Glutamatergic neuron (in vitro differentiated cells): ENCODE measurements at regions not wholly inside any gene's neighbourhood (a gene's known extent, or its start where the extent isn't known, plus 50 kb on each side); places are given as distances from the start of the nearest gene placed in this dataset.
"Not testable (repeated sequence)": the region's sequence is repeated elsewhere in the genome, so short reads cannot be mapped to it uniquely, and the experiment has no call there.

ENCODE experiments used
- DNase-seq: peaks from one replicate; pipeline ENCODE4 v3.0.0; 2022
- H3K27ac Mint-ChIP-seq: one replicate; pipeline ENCODE4 v1.8.0; 2020; ENCODE audit warnings: mild to moderate bottlenecking, mixed read lengths, inconsistent platforms; ENCODE audit not compliant: unreplicated experiment
- H3K27me3 Mint-ChIP-seq: one replicate; pipeline ENCODE4 v1.8.0; 2020; ENCODE audit warnings: mild to moderate bottlenecking, moderate library complexity, mixed read lengths, inconsistent platforms; ENCODE audit not compliant: unreplicated experiment
- H3K36me3 Mint-ChIP-seq: one replicate; pipeline ENCODE4 v1.8.0; 2020; ENCODE audit warnings: mild to moderate bottlenecking, mixed read lengths, inconsistent platforms; ENCODE audit not compliant: unreplicated experiment
- H3K4me1 Mint-ChIP-seq: one replicate; pipeline ENCODE4 v1.8.0; 2020; ENCODE audit warnings: mild to moderate bottlenecking, low read depth, mixed read lengths, inconsistent platforms; ENCODE audit not compliant: unreplicated experiment
- H3K4me3 Mint-ChIP-seq: one replicate; pipeline ENCODE4 v1.8.0; 2020; ENCODE audit warnings: mild to moderate bottlenecking, mixed read lengths, inconsistent platforms; ENCODE audit not compliant: unreplicated experiment
- H3K9me3 Mint-ChIP-seq: one replicate; pipeline ENCODE4 v1.8.0; 2020; ENCODE audit warnings: mild to moderate bottlenecking, moderate library complexity, mixed read lengths, inconsistent platforms; ENCODE audit not compliant: unreplicated experiment
- TF ChIP-seq, protein P1 (sequence below): fragments of 200-600 bp; sonication (generic); IDR thresholded peaks from one replicate; pipeline ENCODE4 v1.5.0; 2021; ENCODE audit not compliant: partially characterized antibody, unreplicated experiment

DNA sequence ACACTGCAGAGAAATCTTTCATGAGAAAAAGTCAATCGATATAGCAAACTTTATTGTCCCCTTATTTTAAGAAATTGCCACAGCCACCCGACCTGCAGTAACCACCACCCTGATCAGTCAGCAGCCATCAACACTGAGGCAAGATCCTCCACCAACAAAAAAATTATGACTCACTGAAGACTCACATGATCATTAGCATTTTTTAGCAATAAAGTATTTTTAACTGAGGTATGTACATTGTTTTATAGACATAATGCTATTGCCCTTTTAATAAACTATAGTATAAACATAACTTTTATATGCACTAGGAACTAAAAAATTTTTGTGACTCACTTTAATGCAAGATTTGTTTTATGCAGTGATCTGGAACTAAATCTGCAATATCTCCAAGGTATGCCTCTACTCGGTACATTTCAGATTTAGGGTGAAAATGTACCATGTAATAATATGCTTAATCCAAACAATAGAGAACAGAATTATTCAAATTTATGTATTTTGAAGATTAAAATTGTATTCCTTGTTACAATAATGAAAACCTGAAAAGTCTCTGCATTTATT, 79.2 kb upstream of the CEP126 start:
- Mint-ChIP-seq H3K36me3 (no peaks in the 10 kb centered on the region), H3K4me1 (no peaks in the 10 kb centered on the region), H3K4me3 (no peak overlapping the region), H3K27me3 (no peaks in the 10 kb centered on the region), H3K27ac (no peak overlapping the region), H3K9me3 (no peaks in the 10 kb centered on the region)
- DNase-seq = no peak
- TF ChIP-seq, protein P1, sequence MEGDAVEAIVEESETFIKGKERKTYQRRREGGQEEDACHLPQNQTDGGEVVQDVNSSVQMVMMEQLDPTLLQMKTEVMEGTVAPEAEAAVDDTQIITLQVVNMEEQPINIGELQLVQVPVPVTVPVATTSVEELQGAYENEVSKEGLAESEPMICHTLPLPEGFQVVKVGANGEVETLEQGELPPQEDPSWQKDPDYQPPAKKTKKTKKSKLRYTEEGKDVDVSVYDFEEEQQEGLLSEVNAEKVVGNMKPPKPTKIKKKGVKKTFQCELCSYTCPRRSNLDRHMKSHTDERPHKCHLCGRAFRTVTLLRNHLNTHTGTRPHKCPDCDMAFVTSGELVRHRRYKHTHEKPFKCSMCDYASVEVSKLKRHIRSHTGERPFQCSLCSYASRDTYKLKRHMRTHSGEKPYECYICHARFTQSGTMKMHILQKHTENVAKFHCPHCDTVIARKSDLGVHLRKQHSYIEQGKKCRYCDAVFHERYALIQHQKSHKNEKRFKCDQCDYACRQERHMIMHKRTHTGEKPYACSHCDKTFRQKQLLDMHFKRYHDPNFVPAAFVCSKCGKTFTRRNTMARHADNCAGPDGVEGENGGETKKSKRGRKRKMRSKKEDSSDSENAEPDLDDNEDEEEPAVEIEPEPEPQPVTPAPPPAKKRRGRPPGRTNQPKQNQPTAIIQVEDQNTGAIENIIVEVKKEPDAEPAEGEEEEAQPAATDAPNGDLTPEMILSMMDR = no peak

DNA sequence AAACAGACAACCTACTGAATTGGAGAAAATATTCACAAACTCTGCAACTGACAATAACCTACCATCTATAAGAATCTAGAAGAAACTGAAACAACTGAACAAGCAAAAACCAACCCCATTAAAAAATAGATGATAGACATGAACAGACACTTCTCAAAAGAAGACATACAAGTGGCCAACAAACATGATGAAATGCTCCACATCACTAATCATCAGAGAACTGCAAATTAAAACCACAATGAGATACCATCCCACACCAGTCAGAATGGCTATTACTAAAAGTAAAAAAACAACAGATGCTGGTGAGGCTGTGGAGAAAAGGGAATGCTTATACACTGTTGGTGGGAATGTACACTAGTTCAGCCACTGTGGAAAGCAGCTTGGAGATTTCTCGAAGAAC, 84.3 kb upstream of the CEP126 start:
- not testable (repeated sequence) for H3K27me3 Mint-ChIP-seq, H3K4me3 Mint-ChIP-seq, H3K36me3 Mint-ChIP-seq, H3K9me3 Mint-ChIP-seq, H3K27ac Mint-ChIP-seq, DNase-seq, H3K4me1 Mint-ChIP-seq

DNA sequence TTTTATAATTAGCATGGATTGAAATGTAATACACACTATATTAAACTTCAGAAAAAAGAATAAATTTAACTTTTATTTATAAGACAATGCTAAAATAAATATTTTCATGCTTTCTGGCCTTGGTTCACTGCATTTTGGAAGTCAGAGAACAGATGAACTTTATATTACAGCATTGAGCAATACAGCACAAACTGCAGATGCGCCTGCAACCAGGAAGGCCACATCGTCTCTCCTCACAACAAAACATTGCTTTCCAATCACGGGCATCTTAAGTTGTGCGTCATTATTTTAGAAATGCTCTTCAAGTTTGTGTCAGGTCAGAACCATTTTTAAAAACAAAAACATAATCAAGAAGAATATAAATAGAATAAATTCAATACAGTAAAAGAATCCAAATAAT, 89.3 kb upstream of the CEP126 start:
- H3K4me3 Mint-ChIP-seq = no peak overlapping the region
- TF ChIP-seq, protein P1 = no peak
- no peak overlapping the region for H3K27ac Mint-ChIP-seq
- no peak for DNase-seq
- no peaks in the 10 kb centered on the region for H3K36me3 Mint-ChIP-seq
- no peaks in the 10 kb centered on the region for H3K9me3 Mint-ChIP-seq
- no peaks in the 10 kb centered on the region for H3K4me1 Mint-ChIP-seq
- no peaks in the 10 kb centered on the region for H3K27me3 Mint-ChIP-seq

DNA sequence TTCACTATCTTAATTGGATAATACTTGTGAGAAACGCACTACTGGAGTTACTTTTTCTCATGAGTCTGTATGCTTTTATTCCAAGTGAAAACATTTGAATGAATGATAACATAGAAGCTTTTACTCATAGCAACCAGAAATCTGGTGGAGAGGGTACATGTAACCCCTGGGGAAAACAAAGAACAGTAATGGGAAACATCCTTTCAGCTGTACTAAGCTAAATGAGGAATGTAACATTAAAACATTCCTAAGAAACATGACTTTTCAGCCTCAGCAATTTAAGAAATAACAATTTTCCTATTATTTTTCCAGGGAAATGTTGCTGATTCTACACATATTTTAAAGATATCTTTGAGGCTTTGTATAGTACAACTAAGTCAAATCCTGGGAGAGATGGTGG, 97.2 kb upstream of the CEP126 start:
- no peaks in the 10 kb centered on the region for H3K27me3 Mint-ChIP-seq
- H3K4me3 Mint-ChIP-seq = no peak overlapping the region
- no peaks in the 10 kb centered on the region for H3K36me3 Mint-ChIP-seq
- DNase-seq = no peak
- no peak overlapping the region for H3K27ac Mint-ChIP-seq
- TF ChIP-seq, protein P1 = no peak
- H3K9me3 Mint-ChIP-seq = no peaks in the 10 kb centered on the region
- peaks cover 6% of the 10 kb centered on the region for H3K4me1 Mint-ChIP-seq

DNA sequence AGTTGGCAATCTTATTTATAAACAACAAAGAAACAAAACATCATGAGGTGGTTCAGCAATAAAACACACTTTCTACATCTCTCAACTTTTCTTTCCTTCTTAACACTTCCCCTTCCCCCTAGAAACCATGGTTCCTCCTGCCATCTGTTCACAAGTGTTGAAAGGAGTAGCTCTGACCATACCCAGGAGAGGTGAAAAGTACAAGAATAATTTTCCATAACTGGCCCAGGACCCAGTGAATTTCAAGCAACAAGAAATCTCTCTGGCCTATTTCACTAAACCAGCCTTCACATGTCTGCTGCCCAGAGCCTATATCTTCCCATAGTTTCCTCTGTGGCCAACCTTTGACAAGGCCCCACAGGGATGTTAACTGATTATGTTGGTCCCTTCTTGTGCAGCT, 98.2 kb upstream of the CEP126 start:
- DNase-seq = no peak
- H3K36me3 Mint-ChIP-seq = no peaks in the 10 kb centered on the region
- H3K9me3 Mint-ChIP-seq = no peaks in the 10 kb centered on the region
- H3K27me3 Mint-ChIP-seq = no peaks in the 10 kb centered on the region
- peaks cover 6% of the 10 kb centered on the region for H3K4me1 Mint-ChIP-seq
- no peak overlapping the region for H3K4me3 Mint-ChIP-seq
- TF ChIP-seq, protein P1 = no peak
- H3K27ac Mint-ChIP-seq = no peak overlapping the region
